A673 (cell line): ENCODE measurements at regions not wholly inside any gene's neighbourhood (a gene's known extent, or its start where the extent isn't known, plus 50 kb on each side); places are given as distances from the start of the nearest gene placed in this dataset.

Source experiments
- CTCF ChIP-seq: fragments of 300-800, 200-600 bp; sonication (generic); conservative IDR thresholded peaks from 2 replicates; pipeline ENCODE4 v1.5.1; 2017; ENCODE audit warnings: low read depth, mild to moderate bottlenecking, antibody characterized with exemption, low read length, moderate library complexity, mixed read lengths
- EZH2 ChIP-seq: fragments of 200-600 bp; sonication (generic); IDR thresholded peaks from 2 replicates; pipeline ENCODE4 v1.6.1; 2017; ENCODE audit warnings: borderline replicate concordance, low read depth, mild to moderate bottlenecking, mixed read lengths, antibody characterized with exemption, low read length; ENCODE audit not compliant: poor library complexity, severe bottlenecking

- TF ChIP-seq CTCF (no peak), EZH2 (no peak)
Observed at GRCh38 chr4:174430576-174430975, 91.7 kb downstream of the HPGD start.
